ENCODE measurements at regions not wholly inside any gene's neighbourhood (a gene's known extent, or its start where the extent isn't known, plus 50 kb on each side); places are given as distances from the start of the nearest gene placed in this dataset.

DNA sequence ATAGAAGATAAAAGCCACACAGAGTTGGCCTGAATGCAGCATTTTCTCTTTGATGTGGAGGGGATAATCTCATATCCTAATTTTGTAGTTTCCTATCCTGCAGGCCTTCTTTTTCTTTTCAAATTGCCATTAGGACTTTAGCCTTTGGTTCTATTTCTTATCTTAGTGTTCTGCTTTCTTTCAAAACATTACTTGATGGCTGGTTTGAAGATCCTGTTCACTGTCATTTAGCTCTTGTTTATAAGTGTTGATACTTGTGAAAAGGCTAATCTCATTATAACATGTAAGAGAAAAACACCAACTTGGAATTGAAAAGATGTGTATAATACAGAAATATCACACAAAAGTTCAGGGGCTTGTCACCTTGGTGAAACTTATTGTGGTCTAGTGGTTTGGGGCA lies 54.6 kb upstream of the PKIB start:
- Histone ChIP-seq H3K27me3 (no peaks in the 10 kb centered on the region), H3K36me3 (no peaks in the 10 kb centered on the region), H3K4me3 (no peak overlapping the region), H3K27ac (no peak overlapping the region), H3K4me1 (no peaks in the 10 kb centered on the region), H3K9me3 (no peaks in the 10 kb centered on the region)
- intact Hi-C loops (cut with DNase I; ENCODE audit: low total_unique reads): no loop called here
- no peak for DNase-seq
- TF ChIP-seq, protein P1, sequence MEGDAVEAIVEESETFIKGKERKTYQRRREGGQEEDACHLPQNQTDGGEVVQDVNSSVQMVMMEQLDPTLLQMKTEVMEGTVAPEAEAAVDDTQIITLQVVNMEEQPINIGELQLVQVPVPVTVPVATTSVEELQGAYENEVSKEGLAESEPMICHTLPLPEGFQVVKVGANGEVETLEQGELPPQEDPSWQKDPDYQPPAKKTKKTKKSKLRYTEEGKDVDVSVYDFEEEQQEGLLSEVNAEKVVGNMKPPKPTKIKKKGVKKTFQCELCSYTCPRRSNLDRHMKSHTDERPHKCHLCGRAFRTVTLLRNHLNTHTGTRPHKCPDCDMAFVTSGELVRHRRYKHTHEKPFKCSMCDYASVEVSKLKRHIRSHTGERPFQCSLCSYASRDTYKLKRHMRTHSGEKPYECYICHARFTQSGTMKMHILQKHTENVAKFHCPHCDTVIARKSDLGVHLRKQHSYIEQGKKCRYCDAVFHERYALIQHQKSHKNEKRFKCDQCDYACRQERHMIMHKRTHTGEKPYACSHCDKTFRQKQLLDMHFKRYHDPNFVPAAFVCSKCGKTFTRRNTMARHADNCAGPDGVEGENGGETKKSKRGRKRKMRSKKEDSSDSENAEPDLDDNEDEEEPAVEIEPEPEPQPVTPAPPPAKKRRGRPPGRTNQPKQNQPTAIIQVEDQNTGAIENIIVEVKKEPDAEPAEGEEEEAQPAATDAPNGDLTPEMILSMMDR (IDR thresholded peaks at IDR 0.05): no peak
- TF ChIP-seq POLR2A (IDR thresholded peaks at IDR 0.05): no peak

- intact Hi-C loops (cut with DNase I; ENCODE audit: low total_unique reads): no loop called here
- H3K27ac ChIP-seq: no peak overlapping the region
- H3K4me3 ChIP-seq: no peak overlapping the region
- no peaks in the 10 kb centered on the region for H3K36me3 ChIP-seq
- no peaks in the 10 kb centered on the region for H3K27me3 ChIP-seq
- no peak for DNase-seq
- H3K4me1 ChIP-seq: no peaks in the 10 kb centered on the region
- no peak for TF ChIP-seq POLR2A (IDR thresholded peaks at IDR 0.05)
- H3K9me3 ChIP-seq: no peaks in the 10 kb centered on the region
Observed at GRCh38 chr6:122558080-122558479, 52.1 kb upstream of the PKIB start.
